HEK293 (cell line): ENCODE measurements at regions not wholly inside any gene's neighbourhood (a gene's known extent, or its start where the extent isn't known, plus 50 kb on each side); places are given as distances from the start of the nearest gene placed in this dataset.

ENCODE experiments used
- CTCF ChIA-PET: fragments of 350-600 bp; formaldehyde crosslinking; extraction: SDS; loops from one replicate; lab custom pipeline; 2021; ENCODE audit warnings: antibody characterized with exemption; lab: Yijun Ruan, JAX
- POLR2A ChIA-PET: fragments of 300-600 bp; formaldehyde crosslinking; extraction: SDS; loops from one replicate; lab custom pipeline; 2020; ENCODE audit warnings: antibody characterized with exemption, inconsistent platforms; lab: Yijun Ruan, JAX
- H3K27ac ChIP-seq: fragments of 200-500 bp; sonication (Bioruptor generic); 2 replicates; pipeline ENCODE4 v1.5.1; 2014; ENCODE audit warnings: low read depth, low read length, control low read depth, inconsistent platforms; ENCODE audit errors: extremely low read depth
- H3K36me3 ChIP-seq, 2 experiments: fragments of 200-500 bp in 1 of 2; sonication (Bioruptor generic) in 1 of 2; 1 replicate in 1 of 2; 2 replicates in 1 of 2; pipeline ENCODE4 v1.5.1; 2014 to 2017; ENCODE audit warnings: inconsistent platforms in 2 of 2, low read length in 2 of 2; ENCODE audit not compliant: control insufficient read depth in 2 of 2, insufficient read depth in 1 of 2
- H3K4me1 ChIP-seq: fragments of 200-500 bp; sonication (Bioruptor generic); 2 replicates; pipeline ENCODE4 v1.5.1; 2014; ENCODE audit warnings: mild to moderate bottlenecking, low read length, inconsistent platforms; ENCODE audit not compliant: control insufficient read depth, insufficient read depth
- H3K4me3 ChIP-seq: 2 replicates; pipeline ENCODE4 v1.5.1; 2011; ENCODE audit warnings: low read depth, mild to moderate bottlenecking, control low read depth, low read length, moderate library complexity
- H3K9me3 ChIP-seq: fragments of 200-500 bp; sonication (Bioruptor generic); 2 replicates; pipeline ENCODE4 v1.5.1; 2014; ENCODE audit warnings: low read depth, low read length, inconsistent platforms; ENCODE audit not compliant: control insufficient read depth, insufficient read depth
- HOXC10 ChIP-seq: sonication (generic); formaldehyde crosslinking; IDR thresholded peaks from 2 replicates; pipeline ENCODE4 v1.8.1; 2023; ENCODE audit warnings: mild to moderate bottlenecking, missing genetic modification reagents
- MEIS1 ChIP-seq: sonication (generic); formaldehyde crosslinking; IDR thresholded peaks from 2 replicates; pipeline ENCODE4 v1.8.1; 2022; ENCODE audit warnings: missing genetic modification reagents, mild to moderate bottlenecking, borderline replicate concordance
- TCF7L2 ChIP-seq: IDR thresholded peaks from 2 replicates; pipeline ENCODE4 v1.6.1; 2011; ENCODE audit warnings: low read depth, mild to moderate bottlenecking, inconsistent platforms, low read length, moderate library complexity, borderline replicate concordance
- ZBTB17 ChIP-seq: fragments of 450-650 bp; formaldehyde crosslinking; IDR thresholded peaks from 2 replicates; pipeline ENCODE4 v1.5.1; 2016; ENCODE audit warnings: missing biosample characterization, missing genetic modification characterization
- ZBTB7A ChIP-seq: fragments of 450-650 bp; formaldehyde crosslinking; IDR thresholded peaks from 2 replicates; pipeline ENCODE4 v1.5.1; 2016; ENCODE audit warnings: low read depth, missing biosample characterization, missing genetic modification characterization
- ZNF112 ChIP-seq: fragments of 450-650 bp; formaldehyde crosslinking; IDR thresholded peaks from 2 replicates; pipeline ENCODE4 v1.5.0; 2017; ENCODE audit warnings: missing biosample characterization, missing genetic modification characterization
- ZNF114 ChIP-seq: fragments of 450-650 bp; formaldehyde crosslinking; IDR thresholded peaks from 2 replicates; pipeline ENCODE4 v1.5.0; 2017; ENCODE audit warnings: missing biosample characterization, missing genetic modification characterization
- ZNF121 ChIP-seq: fragments of 450-650 bp; formaldehyde crosslinking; IDR thresholded peaks from 2 replicates; pipeline ENCODE4 v1.5.1; 2016; ENCODE audit warnings: missing biosample characterization, missing genetic modification characterization
- ZNF157 ChIP-seq: fragments of 450-650 bp; formaldehyde crosslinking; IDR thresholded peaks from 2 replicates; pipeline ENCODE4 v1.5.1; 2016; ENCODE audit warnings: missing biosample characterization, missing genetic modification characterization
- ZNF174 ChIP-seq: fragments of 450-650 bp; formaldehyde crosslinking; IDR thresholded peaks from 2 replicates; pipeline ENCODE4 v1.5.0; 2017; ENCODE audit warnings: missing biosample characterization, mild to moderate bottlenecking, missing genetic modification characterization
- ZNF239 ChIP-seq: fragments of 450-650 bp; formaldehyde crosslinking; IDR thresholded peaks from 2 replicates; pipeline ENCODE4 v1.5.1; 2016; ENCODE audit warnings: missing biosample characterization, missing genetic modification characterization
- ZNF426 ChIP-seq: fragments of 450-650 bp; formaldehyde crosslinking; IDR thresholded peaks from 2 replicates; pipeline ENCODE4 v1.5.1; 2017; ENCODE audit warnings: missing biosample characterization, missing genetic modification characterization, mild to moderate bottlenecking, inconsistent platforms, moderate library complexity
- ZNF623 ChIP-seq: fragments of 450-650 bp; formaldehyde crosslinking; IDR thresholded peaks from 2 replicates; pipeline ENCODE4 v1.5.1; 2016; ENCODE audit warnings: missing biosample characterization, missing genetic modification characterization
- ZNF670 ChIP-seq: fragments of 450-650 bp; formaldehyde crosslinking; IDR thresholded peaks from 2 replicates; pipeline ENCODE4 v1.5.1; 2016; ENCODE audit warnings: missing biosample characterization, missing genetic modification characterization, low read depth
- TF ChIP-seq, protein P1 (sequence below): fragments of 450-650 bp; formaldehyde crosslinking; conservative IDR thresholded peaks from 2 replicates; pipeline ENCODE4 v1.5.1; 2016; ENCODE audit warnings: low read depth, missing biosample characterization, missing genetic modification characterization
- TF ChIP-seq, protein P2 (sequence below): fragments of 450-650 bp; formaldehyde crosslinking; IDR thresholded peaks from 2 replicates; pipeline ENCODE4 v1.5.1; 2016; ENCODE audit warnings: missing biosample characterization, missing genetic modification characterization
- TF ChIP-seq, protein P3 (sequence below): fragments of 450-650 bp; formaldehyde crosslinking; IDR thresholded peaks from 2 replicates; pipeline ENCODE4 v1.5.1; 2016; ENCODE audit warnings: missing biosample characterization, missing genetic modification characterization
- TF ChIP-seq, protein P4 (sequence below): fragments of 450-650 bp; formaldehyde crosslinking; IDR thresholded peaks from 2 replicates; pipeline ENCODE4 v1.5.1; 2016; ENCODE audit warnings: missing biosample characterization, missing genetic modification characterization
- TF ChIP-seq, protein P5 (sequence below): fragments of 450-650 bp; formaldehyde crosslinking; IDR thresholded peaks from 2 replicates; pipeline ENCODE4 v1.5.1; 2017; ENCODE audit warnings: missing biosample characterization, missing genetic modification characterization
- TF ChIP-seq, protein P6 (sequence below): fragments of 450-650 bp; formaldehyde crosslinking; IDR thresholded peaks from 2 replicates; pipeline ENCODE4 v1.5.1; 2016; ENCODE audit warnings: missing biosample characterization, missing genetic modification characterization

DNA sequence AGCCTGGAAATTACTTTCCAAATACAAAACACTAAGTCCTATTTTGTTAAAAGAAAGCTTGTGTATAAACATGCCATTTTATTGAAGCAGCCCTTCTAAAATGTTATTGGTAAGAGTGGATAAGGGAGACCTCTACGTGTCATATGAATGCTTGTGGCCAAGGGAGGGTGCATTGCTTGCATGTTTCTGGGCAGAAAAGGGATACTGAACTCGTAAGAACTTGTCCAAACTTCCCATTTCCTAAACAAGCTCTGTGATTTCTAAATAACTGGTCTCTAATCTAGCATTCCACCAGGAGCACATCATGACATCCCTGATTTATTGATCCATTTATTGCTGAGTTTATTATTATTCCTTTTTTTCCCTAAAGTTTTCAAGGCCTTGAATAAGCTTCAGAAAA, 474.1 kb downstream of the CD109 start (continued):
- TF ChIP-seq MEIS1 (CRISPR knock-in tag) (no peak), ZNF239 (tag by site-specific recombination) (no peak), ZNF157 (tag by site-specific recombination) (no peak), ZBTB7A (tag by site-specific recombination) (no peak), ZNF174 (tag by site-specific recombination) (no peak)
- TF ChIP-seq, protein P1, sequence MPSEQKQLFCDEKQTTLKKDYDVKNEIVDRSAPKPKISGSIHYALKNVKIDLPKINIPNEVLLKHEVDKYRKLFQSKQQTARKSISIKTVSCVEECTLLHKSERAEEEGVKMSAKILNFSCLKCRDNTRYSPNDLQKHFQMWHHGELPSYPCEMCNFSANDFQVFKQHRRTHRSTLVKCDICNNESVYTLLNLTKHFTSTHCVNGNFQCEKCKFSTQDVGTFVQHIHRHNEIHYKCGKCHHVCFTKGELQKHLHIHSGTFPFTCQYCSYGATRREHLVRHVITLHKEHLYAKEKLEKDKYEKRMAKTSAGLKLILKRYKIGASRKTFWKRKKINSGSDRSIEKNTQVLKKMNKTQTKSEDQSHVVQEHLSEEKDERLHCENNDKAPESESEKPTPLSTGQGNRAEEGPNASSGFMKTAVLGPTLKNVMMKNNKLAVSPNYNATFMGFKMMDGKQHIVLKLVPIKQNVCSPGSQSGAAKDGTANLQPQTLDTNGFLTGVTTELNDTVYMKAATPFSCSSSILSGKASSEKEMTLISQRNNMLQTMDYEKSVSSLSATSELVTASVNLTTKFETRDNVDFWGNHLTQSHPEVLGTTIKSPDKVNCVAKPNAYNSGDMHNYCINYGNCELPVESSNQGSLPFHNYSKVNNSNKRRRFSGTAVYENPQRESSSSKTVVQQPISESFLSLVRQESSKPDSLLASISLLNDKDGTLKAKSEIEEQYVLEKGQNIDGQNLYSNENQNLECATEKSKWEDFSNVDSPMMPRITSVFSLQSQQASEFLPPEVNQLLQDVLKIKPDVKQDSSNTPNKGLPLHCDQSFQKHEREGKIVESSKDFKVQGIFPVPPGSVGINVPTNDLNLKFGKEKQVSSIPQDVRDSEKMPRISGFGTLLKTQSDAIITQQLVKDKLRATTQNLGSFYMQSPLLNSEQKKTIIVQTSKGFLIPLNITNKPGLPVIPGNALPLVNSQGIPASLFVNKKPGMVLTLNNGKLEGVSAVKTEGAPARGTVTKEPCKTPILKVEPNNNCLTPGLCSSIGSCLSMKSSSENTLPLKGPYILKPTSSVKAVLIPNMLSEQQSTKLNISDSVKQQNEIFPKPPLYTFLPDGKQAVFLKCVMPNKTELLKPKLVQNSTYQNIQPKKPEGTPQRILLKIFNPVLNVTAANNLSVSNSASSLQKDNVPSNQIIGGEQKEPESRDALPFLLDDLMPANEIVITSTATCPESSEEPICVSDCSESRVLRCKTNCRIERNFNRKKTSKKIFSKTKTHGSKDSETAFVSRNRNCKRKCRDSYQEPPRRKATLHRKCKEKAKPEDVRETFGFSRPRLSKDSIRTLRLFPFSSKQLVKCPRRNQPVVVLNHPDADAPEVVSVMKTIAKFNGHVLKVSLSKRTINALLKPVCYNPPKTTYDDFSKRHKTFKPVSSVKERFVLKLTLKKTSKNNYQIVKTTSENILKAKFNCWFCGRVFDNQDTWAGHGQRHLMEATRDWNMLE (tag by site-specific recombination), result no peak
- TF ChIP-seq, protein P2, sequence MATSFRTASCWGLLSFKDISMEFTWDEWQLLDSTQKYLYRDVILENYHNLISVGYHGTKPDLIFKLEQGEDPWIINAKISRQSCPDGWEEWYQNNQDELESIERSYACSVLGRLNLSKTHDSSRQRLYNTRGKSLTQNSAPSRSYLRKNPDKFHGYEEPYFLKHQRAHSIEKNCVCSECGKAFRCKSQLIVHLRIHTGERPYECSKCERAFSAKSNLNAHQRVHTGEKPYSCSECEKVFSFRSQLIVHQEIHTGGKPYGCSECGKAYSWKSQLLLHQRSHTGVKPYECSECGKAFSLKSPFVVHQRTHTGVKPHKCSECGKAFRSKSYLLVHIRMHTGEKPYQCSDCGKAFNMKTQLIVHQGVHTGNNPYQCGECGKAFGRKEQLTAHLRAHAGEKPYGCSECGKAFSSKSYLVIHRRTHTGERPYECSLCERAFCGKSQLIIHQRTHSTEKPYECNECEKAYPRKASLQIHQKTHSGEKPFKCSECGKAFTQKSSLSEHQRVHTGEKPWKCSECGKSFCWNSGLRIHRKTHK (tag by site-specific recombination), result no peak

DNA sequence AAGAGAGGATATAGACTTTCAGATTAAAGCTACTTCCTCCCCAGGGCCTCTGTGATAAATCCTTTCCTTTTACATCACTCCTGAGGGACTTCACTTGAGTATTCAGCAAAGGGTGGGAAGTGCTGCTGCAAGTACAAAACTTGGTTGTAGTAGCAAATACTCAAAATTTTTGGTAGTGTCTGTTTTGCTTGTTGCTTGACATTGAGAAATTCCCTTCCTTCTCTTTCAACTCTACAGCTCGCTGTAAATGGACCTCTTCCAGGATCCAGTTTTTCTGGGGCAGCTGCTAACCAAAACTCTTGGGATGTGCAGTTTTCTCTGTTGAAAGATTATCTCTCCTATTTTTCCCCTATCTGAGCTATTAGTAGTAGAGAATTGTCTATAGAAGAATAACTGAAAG, 472.0 kb downstream of the CD109 start:
- Histone ChIP-seq H3K4me1 (no peaks in the 10 kb centered on the region), H3K36me3 (no peaks in the 10 kb centered on the region), H3K9me3 (no peaks in the 10 kb centered on the region), H3K4me3 (no peak overlapping the region), H3K27ac (no peak overlapping the region)
- ChIA-PET POLR2A (no interaction called here), CTCF (interaction anchor here (0.7 kb wide), 1 partner anchor 105 kb away, joined by 3 read pairs; no protein-coding TSS in a partner anchor)
- TF ChIP-seq, protein P3, sequence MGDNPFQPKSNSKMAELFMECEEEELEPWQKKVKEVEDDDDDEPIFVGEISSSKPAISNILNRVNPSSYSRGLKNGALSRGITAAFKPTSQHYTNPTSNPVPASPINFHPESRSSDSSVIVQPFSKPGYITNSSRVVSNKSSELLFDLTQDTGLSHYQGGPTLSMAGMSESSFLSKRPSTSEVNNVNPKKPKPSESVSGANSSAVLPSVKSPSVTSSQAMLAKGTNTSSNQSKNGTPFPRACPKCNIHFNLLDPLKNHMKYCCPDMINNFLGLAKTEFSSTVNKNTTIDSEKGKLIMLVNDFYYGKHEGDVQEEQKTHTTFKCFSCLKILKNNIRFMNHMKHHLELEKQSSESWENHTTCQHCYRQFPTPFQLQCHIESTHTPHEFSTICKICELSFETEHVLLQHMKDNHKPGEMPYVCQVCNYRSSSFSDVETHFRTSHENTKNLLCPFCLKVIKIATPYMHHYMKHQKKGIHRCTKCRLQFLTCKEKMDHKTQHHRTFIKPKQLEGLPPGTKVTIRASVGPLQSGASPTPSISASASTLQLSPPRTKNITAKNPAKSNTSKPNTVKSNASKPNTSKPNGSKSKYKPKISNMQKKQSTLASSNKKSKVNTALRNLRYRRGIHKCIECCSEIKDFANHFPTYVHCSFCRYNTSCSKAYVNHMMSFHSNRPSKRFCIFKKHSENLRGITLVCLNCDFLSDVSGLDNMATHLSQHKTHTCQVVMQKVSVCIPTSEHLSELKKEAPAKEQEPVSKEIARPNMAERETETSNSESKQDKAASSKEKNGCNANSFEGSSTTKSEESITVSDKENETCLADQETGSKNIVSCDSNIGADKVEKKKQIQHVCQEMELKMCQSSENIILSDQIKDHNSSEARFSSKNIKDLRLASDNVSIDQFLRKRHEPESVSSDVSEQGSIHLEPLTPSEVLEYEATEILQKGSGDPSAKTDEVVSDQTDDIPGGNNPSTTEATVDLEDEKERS, result no peak
- TF ChIP-seq ZNF670 (tag by site-specific recombination) (no peak), ZNF112 (tag by site-specific recombination) (no peak), ZNF623 (tag by site-specific recombination) (no peak), ZBTB17 (tag by site-specific recombination) (no peak), ZNF426 (tag by site-specific recombination) (no peak), ZNF121 (tag by site-specific recombination) (no peak), TCF7L2 (no peak), HOXC10 (CRISPR knock-in tag) (no peak), ZNF114 (tag by site-specific recombination) (no peak), ZNF239 (tag by site-specific recombination) (no peak)
- TF ChIP-seq, protein P4, sequence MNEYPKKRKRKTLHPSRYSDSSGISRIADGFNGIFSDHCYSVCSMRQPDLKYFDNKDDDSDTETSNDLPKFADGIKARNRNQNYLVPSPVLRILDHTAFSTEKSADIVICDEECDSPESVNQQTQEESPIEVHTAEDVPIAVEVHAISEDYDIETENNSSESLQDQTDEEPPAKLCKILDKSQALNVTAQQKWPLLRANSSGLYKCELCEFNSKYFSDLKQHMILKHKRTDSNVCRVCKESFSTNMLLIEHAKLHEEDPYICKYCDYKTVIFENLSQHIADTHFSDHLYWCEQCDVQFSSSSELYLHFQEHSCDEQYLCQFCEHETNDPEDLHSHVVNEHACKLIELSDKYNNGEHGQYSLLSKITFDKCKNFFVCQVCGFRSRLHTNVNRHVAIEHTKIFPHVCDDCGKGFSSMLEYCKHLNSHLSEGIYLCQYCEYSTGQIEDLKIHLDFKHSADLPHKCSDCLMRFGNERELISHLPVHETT (tag by site-specific recombination), result no peak
- TF ChIP-seq, protein P5, sequence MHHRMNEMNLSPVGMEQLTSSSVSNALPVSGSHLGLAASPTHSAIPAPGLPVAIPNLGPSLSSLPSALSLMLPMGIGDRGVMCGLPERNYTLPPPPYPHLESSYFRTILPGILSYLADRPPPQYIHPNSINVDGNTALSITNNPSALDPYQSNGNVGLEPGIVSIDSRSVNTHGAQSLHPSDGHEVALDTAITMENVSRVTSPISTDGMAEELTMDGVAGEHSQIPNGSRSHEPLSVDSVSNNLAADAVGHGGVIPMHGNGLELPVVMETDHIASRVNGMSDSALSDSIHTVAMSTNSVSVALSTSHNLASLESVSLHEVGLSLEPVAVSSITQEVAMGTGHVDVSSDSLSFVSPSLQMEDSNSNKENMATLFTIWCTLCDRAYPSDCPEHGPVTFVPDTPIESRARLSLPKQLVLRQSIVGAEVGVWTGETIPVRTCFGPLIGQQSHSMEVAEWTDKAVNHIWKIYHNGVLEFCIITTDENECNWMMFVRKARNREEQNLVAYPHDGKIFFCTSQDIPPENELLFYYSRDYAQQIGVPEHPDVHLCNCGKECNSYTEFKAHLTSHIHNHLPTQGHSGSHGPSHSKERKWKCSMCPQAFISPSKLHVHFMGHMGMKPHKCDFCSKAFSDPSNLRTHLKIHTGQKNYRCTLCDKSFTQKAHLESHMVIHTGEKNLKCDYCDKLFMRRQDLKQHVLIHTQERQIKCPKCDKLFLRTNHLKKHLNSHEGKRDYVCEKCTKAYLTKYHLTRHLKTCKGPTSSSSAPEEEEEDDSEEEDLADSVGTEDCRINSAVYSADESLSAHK (tag by site-specific recombination), result no peak
- TF ChIP-seq, protein P6, sequence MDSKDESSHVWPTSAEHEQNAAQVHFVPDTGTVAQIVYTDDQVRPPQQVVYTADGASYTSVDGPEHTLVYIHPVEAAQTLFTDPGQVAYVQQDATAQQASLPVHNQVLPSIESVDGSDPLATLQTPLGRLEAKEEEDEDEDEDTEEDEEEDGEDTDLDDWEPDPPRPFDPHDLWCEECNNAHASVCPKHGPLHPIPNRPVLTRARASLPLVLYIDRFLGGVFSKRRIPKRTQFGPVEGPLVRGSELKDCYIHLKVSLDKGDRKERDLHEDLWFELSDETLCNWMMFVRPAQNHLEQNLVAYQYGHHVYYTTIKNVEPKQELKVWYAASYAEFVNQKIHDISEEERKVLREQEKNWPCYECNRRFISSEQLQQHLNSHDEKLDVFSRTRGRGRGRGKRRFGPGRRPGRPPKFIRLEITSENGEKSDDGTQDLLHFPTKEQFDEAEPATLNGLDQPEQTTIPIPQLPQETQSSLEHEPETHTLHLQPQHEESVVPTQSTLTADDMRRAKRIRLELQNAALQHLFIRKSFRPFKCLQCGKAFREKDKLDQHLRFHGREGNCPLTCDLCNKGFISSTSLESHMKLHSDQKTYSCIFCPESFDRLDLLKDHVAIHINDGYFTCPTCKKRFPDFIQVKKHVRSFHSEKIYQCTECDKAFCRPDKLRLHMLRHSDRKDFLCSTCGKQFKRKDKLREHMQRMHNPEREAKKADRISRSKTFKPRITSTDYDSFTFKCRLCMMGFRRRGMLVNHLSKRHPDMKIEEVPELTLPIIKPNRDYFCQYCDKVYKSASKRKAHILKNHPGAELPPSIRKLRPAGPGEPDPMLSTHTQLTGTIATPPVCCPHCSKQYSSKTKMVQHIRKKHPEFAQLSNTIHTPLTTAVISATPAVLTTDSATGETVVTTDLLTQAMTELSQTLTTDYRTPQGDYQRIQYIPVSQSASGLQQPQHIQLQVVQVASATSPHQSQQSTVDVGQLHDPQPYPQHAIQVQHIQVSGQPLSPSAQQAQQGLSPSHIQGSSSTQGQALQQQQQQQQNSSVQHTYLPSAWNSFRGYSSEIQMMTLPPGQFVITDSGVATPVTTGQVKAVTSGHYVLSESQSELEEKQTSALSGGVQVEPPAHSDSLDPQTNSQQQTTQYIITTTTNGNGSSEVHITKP, result no peak
